Neural cell (in vitro differentiated cells): ENCODE measurements at regions not wholly inside any gene's neighbourhood (a gene's known extent, or its start where the extent isn't known, plus 50 kb on each side); places are given as distances from the start of the nearest gene placed in this dataset.

Source experiments
- H2AFZ ChIP-seq: fragments of 200-600, 300-800 bp; sonication (generic), shearing (Covaris generic); 2 replicates; pipeline ENCODE4 v1.6.0; 2014; ENCODE audit warnings: low read depth, mild to moderate bottlenecking, antibody characterized with exemption, low read length, moderate library complexity
- H3F3A ChIP-seq: fragments of 200-600 bp; shearing (Covaris generic); 2 replicates; pipeline ENCODE4 v1.6.1; 2016; ENCODE audit warnings: mild to moderate bottlenecking, moderate library complexity, mixed read lengths, antibody characterized with exemption, low read length; ENCODE audit not compliant: insufficient read depth, poor library complexity, severe bottlenecking
- H3K27ac ChIP-seq: fragments of 200-600, 300-800 bp; sonication (generic), shearing (Covaris generic); 2 replicates; pipeline ENCODE4 v1.5.1; 2014; ENCODE audit warnings: mild to moderate bottlenecking, low read length, moderate library complexity
- H3K27me3 ChIP-seq: fragments of 300-800, 200-600 bp; sonication (generic), shearing (Covaris generic); 2 replicates; pipeline ENCODE4 v1.6.0; 2014; ENCODE audit warnings: mild to moderate bottlenecking, low read depth, low read length, moderate library complexity; ENCODE audit not compliant: insufficient read depth
- H3K36me3 ChIP-seq: fragments of 300-800, 200-600 bp; sonication (generic), shearing (Covaris generic); 2 replicates; pipeline ENCODE4 v1.5.1; 2014; ENCODE audit warnings: mild to moderate bottlenecking, antibody characterized with exemption, low read length, moderate library complexity; ENCODE audit not compliant: insufficient read depth
- H3K4me2 ChIP-seq: fragments of 300-800, 200-600 bp; sonication (generic), shearing (Covaris generic); 2 replicates; pipeline ENCODE4 v1.6.0; 2014; ENCODE audit warnings: mild to moderate bottlenecking, low read length
- H3K4me3 ChIP-seq: fragments of 300-800, 200-600 bp; sonication (generic), shearing (Covaris generic); 2 replicates; pipeline ENCODE4 v1.5.1; 2014; ENCODE audit warnings: mild to moderate bottlenecking, low read length, moderate library complexity
- H3K79me2 ChIP-seq: fragments of 200-600 bp; shearing (Covaris generic); replicated peaks from 2 replicates; pipeline ENCODE4 v1.6.0; 2014; ENCODE audit warnings: mild to moderate bottlenecking, low read length, moderate library complexity; ENCODE audit not compliant: insufficient read depth
- H3K9ac ChIP-seq: fragments of 300-800, 200-600 bp; sonication (generic), shearing (Covaris generic); 2 replicates; pipeline ENCODE4 v1.6.1; 2016; ENCODE audit warnings: mild to moderate bottlenecking, low read length, mixed read lengths
- H3K9me2 ChIP-seq: fragments of 200-600 bp; shearing (Covaris generic); 2 replicates; pipeline ENCODE4 v1.6.1; 2016; ENCODE audit warnings: mild to moderate bottlenecking, low read length, mixed read lengths; ENCODE audit not compliant: insufficient read depth
- H3K9me3 ChIP-seq: fragments of 200-600, 300-800 bp; sonication (generic), shearing (Covaris generic); 2 replicates; pipeline ENCODE4 v1.6.1; 2016; ENCODE audit warnings: mild to moderate bottlenecking, mixed run types, low read length, moderate library complexity, mixed read lengths
- H4K20me1 ChIP-seq: fragments of 200-600 bp; shearing (Covaris generic); 2 replicates; pipeline ENCODE4 v1.6.1; 2016; ENCODE audit warnings: mild to moderate bottlenecking, mixed run types; ENCODE audit not compliant: insufficient read depth
- CTCF ChIP-seq: fragments of 450-650 bp; IDR thresholded peaks from 2 replicates; pipeline ENCODE4 v1.5.1; 2014; ENCODE audit warnings: antibody characterized with exemption, mild to moderate bottlenecking, moderate library complexity; ENCODE audit not compliant: poor library complexity, severe bottlenecking
- EP300 ChIP-seq: fragments of 450-650 bp; conservative IDR thresholded peaks from 2 replicates; pipeline ENCODE4 v1.6.1; 2014; ENCODE audit warnings: antibody characterized with exemption, mild to moderate bottlenecking, moderate library complexity; ENCODE audit not compliant: poor library complexity, severe bottlenecking
- EZH2 ChIP-seq: fragments of 200-600, 300-800 bp; shearing (Covaris generic), sonication (generic); IDR thresholded peaks from 2 replicates; pipeline ENCODE4 v1.6.1; 2014; ENCODE audit warnings: antibody characterized with exemption, low read length, borderline replicate concordance, mild to moderate bottlenecking; ENCODE audit not compliant: insufficient read depth, poor library complexity, severe bottlenecking
- MXI1 ChIP-seq: fragments of 450-650 bp; conservative IDR thresholded peaks from 2 replicates; pipeline ENCODE4 v1.6.1; 2014; ENCODE audit warnings: antibody characterized with exemption, mild to moderate bottlenecking; ENCODE audit not compliant: poor library complexity, severe bottlenecking
- POLR2AphosphoS5 ChIP-seq: IDR thresholded peaks from 2 replicates; pipeline ENCODE4 v1.6.1; 2012
- RAD21 ChIP-seq: fragments of 450-650 bp; conservative IDR thresholded peaks from 2 replicates; pipeline ENCODE4 v1.6.1; 2014; ENCODE audit warnings: antibody characterized with exemption, mild to moderate bottlenecking, moderate library complexity
- SMC3 ChIP-seq: fragments of 450-650 bp; conservative IDR thresholded peaks from 2 replicates; pipeline ENCODE4 v1.6.1; 2014; ENCODE audit warnings: antibody characterized with exemption, mild to moderate bottlenecking, moderate library complexity; ENCODE audit not compliant: poor library complexity
- TAF1 ChIP-seq: IDR thresholded peaks from 2 replicates; pipeline ENCODE4 v1.6.1; 2012; ENCODE audit warnings: low read depth
- TF ChIP-seq, protein P1 (sequence below): IDR thresholded peaks from 2 replicates; pipeline ENCODE4 v1.6.1; 2012; ENCODE audit warnings: borderline replicate concordance

DNA sequence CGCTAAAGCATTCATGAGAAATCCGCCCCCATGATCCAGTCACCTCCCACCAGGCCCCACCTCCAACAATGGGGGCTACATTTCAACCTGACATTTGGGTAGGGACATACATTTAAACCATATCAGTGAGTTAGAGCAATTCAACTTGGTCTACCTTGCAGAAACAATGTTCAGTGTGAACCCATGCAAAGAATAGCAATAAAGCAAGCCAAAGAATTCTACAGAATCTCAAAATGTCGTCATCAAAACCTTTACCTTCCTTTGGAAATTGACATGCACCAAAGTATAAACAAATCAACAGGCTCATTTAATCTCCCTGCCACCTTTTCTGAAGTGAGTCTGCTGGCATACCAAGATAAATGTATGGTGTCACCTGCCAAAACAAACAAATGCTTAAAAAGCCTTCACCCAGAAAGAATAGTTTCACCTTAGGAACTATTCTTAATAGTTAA is 68.8 kb upstream of the ABLIM1 start:
- no peaks in the 10 kb centered on the region for H3K36me3 ChIP-seq
- H3F3A ChIP-seq, result no peaks in the 10 kb centered on the region
- no peaks in the 10 kb centered on the region for H3K9me2 ChIP-seq
- no peaks in the 10 kb centered on the region for H3K9me3 ChIP-seq
- H3K4me3 ChIP-seq, result no peak overlapping the region
- H3K9ac ChIP-seq, result no peak overlapping the region
- no peak overlapping the region for H2AFZ ChIP-seq
- no peaks in the 10 kb centered on the region for H4K20me1 ChIP-seq
- H3K27ac ChIP-seq, result no peak overlapping the region
- TF ChIP-seq TAF1 (no peak), CTCF (no peak), SMC3 (no peak), EP300 (no peak), MXI1 (no peak), RAD21 (no peak), EZH2 (no peak), POLR2AphosphoS5 (no peak)
- TF ChIP-seq, protein P1, sequence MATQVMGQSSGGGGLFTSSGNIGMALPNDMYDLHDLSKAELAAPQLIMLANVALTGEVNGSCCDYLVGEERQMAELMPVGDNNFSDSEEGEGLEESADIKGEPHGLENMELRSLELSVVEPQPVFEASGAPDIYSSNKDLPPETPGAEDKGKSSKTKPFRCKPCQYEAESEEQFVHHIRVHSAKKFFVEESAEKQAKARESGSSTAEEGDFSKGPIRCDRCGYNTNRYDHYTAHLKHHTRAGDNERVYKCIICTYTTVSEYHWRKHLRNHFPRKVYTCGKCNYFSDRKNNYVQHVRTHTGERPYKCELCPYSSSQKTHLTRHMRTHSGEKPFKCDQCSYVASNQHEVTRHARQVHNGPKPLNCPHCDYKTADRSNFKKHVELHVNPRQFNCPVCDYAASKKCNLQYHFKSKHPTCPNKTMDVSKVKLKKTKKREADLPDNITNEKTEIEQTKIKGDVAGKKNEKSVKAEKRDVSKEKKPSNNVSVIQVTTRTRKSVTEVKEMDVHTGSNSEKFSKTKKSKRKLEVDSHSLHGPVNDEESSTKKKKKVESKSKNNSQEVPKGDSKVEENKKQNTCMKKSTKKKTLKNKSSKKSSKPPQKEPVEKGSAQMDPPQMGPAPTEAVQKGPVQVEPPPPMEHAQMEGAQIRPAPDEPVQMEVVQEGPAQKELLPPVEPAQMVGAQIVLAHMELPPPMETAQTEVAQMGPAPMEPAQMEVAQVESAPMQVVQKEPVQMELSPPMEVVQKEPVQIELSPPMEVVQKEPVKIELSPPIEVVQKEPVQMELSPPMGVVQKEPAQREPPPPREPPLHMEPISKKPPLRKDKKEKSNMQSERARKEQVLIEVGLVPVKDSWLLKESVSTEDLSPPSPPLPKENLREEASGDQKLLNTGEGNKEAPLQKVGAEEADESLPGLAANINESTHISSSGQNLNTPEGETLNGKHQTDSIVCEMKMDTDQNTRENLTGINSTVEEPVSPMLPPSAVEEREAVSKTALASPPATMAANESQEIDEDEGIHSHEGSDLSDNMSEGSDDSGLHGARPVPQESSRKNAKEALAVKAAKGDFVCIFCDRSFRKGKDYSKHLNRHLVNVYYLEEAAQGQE, result no peak
- no peaks in the 10 kb centered on the region for H3K27me3 ChIP-seq
- no peak overlapping the region for H3K4me2 ChIP-seq
- no peaks in the 10 kb centered on the region for H3K79me2 ChIP-seq

GRCh38 chr10:114728325-114728724 is 70.2 kb upstream of the ABLIM1 start:
- Histone ChIP-seq H4K20me1 (no peaks in the 10 kb centered on the region), H3K9me2 (no peaks in the 10 kb centered on the region), H3K27me3 (no peaks in the 10 kb centered on the region), H3K4me3 (no peak overlapping the region), H3K9me3 (no peaks in the 10 kb centered on the region), H3K79me2 (no peaks in the 10 kb centered on the region), H2AFZ (no peak overlapping the region), H3K27ac (no peak overlapping the region), H3K36me3 (no peaks in the 10 kb centered on the region), H3K9ac (no peak overlapping the region), H3F3A (no peaks in the 10 kb centered on the region), H3K4me2 (no peak overlapping the region)
- TF ChIP-seq TAF1 (no peak), POLR2AphosphoS5 (no peak), CTCF (no peak), EP300 (no peak), EZH2 (no peak), SMC3 (no peak), RAD21 (no peak), MXI1 (no peak)
- TF ChIP-seq, protein P1, result no peak
